Hepatocyte (in vitro differentiated cells): ENCODE measurements at regions not wholly inside any gene's neighbourhood (a gene's known extent, or its start where the extent isn't known, plus 50 kb on each side); places are given as distances from the start of the nearest gene placed in this dataset.

Experiments
- DNase-seq: peaks from one replicate; pipeline ENCODE4 v3.0.0-alpha.2; 2016; ENCODE audit warnings: low spot score
- H2AFZ ChIP-seq: fragments of 200-600 bp; sonication (generic); 2 replicates; pipeline ENCODE4 v1.6.0; 2016; ENCODE audit warnings: antibody characterized with exemption, mild to moderate bottlenecking
- H3K27ac ChIP-seq: fragments of 200-600 bp; sonication (generic); 2 replicates; pipeline ENCODE4 v1.5.1; 2016; ENCODE audit warnings: mild to moderate bottlenecking
- H3K27me3 ChIP-seq: fragments of 200-600 bp; sonication (generic); 2 replicates; pipeline ENCODE4 v1.6.1; 2016
- H3K36me3 ChIP-seq: fragments of 200-600 bp; sonication (generic); replicated peaks from 2 replicates; pipeline ENCODE4 v1.5.1; 2016; ENCODE audit warnings: low read depth; ENCODE audit not compliant: insufficient read depth
- H3K4me1 ChIP-seq: fragments of 200-600 bp; sonication (generic); 2 replicates; pipeline ENCODE4 v1.5.1; 2016; ENCODE audit warnings: mild to moderate bottlenecking, moderate library complexity; ENCODE audit not compliant: insufficient read depth
- H3K4me2 ChIP-seq: fragments of 200-600 bp; sonication (generic); 2 replicates; pipeline ENCODE4 v1.6.0; 2016
- H3K4me3 ChIP-seq: fragments of 200-600 bp; sonication (generic); 2 replicates; pipeline ENCODE4 v1.5.1; 2016; ENCODE audit warnings: mild to moderate bottlenecking
- H3K79me2 ChIP-seq: fragments of 200-600 bp; sonication (generic); 2 replicates; pipeline ENCODE4 v1.6.0; 2017; ENCODE audit warnings: mild to moderate bottlenecking
- H3K9me2 ChIP-seq: fragments of 200-600 bp; sonication (generic); replicated peaks from 2 replicates; pipeline ENCODE4 v1.6.0; 2017; ENCODE audit warnings: mild to moderate bottlenecking; ENCODE audit not compliant: insufficient read depth
- H3K9me3 ChIP-seq: fragments of 200-600 bp; sonication (generic); 2 replicates; pipeline ENCODE4 v1.5.1; 2016; ENCODE audit warnings: low read depth, mild to moderate bottlenecking
- H4K20me1 ChIP-seq: fragments of 200-600 bp; sonication (generic); 2 replicates; pipeline ENCODE4 v1.6.0; 2016; ENCODE audit warnings: mild to moderate bottlenecking; ENCODE audit not compliant: insufficient read depth, poor library complexity, severe bottlenecking
- CTCF ChIP-seq: fragments of 200-600 bp; sonication (generic); IDR thresholded peaks from 2 replicates; pipeline ENCODE4 v1.5.1; 2016; ENCODE audit warnings: antibody characterized with exemption, mild to moderate bottlenecking; ENCODE audit not compliant: poor library complexity
- EZH2 ChIP-seq: fragments of 200-600 bp; sonication (generic); IDR thresholded peaks from 2 replicates; pipeline ENCODE4 v1.6.1; 2016; ENCODE audit warnings: antibody characterized with exemption, mild to moderate bottlenecking, borderline replicate concordance
- EZH2phosphoT487 ChIP-seq: fragments of 200-600 bp; sonication (generic); IDR thresholded peaks from one replicate; pipeline ENCODE4 v1.6.1; 2018; ENCODE audit warnings: antibody characterized with exemption, mild to moderate bottlenecking, low read depth, moderate library complexity; ENCODE audit not compliant: unreplicated experiment, severe bottlenecking
- WGBS: methylation state at CpG from one replicate; pipeline ENCODE4 v1.1.6; 2016; ENCODE audit warnings: low lambda C conversion rate; ENCODE audit errors: missing lambda C conversion rate; 5-methylcytosine and 5-hydroxymethylcytosine counted together

DNA sequence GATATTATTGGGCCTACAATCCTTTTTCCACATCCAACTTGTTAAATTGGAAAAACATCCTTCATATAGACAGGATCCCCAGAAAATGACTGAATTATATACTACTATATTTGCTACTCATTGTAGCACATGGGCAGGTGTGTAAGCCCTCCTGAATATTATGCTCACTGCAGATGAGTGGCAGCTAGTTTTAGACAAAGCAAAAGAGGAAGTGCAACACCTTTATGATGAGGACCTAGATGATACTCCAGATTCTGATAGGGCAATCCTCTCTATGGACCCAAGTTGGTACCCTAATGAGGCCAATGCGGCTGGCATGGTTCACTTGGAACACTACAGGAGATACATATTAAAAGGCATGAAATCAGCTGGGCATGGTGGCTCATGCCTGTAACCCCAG lies 119.1 kb upstream of the PLCL2 start:
- no peaks in the 10 kb centered on the region for H3K79me2 ChIP-seq
- H2AFZ ChIP-seq = no peak overlapping the region
- no peak overlapping the region for H3K4me2 ChIP-seq
- H3K4me1 ChIP-seq = no peaks in the 10 kb centered on the region
- no peak for TF ChIP-seq EZH2phosphoT487
- 100% methylated on average over 1 of the region's 1 CpG for WGBS
- no peaks in the 10 kb centered on the region for H4K20me1 ChIP-seq
- no peak overlapping the region for H3K27ac ChIP-seq
- H3K9me3 ChIP-seq = no peaks in the 10 kb centered on the region
- DNase-seq = no peak
- no peak overlapping the region for H3K4me3 ChIP-seq
- H3K27me3 ChIP-seq = no peaks in the 10 kb centered on the region
- H3K9me2 ChIP-seq = no peaks in the 10 kb centered on the region
- no peaks in the 10 kb centered on the region for H3K36me3 ChIP-seq

GRCh38 chr3:16767006-16767405 lies 117.7 kb upstream of the PLCL2 start:
- Histone ChIP-seq H3K27ac (no peak overlapping the region), H3K9me3 (no peaks in the 10 kb centered on the region), H3K4me2 (no peak overlapping the region), H3K9me2 (no peaks in the 10 kb centered on the region), H3K4me3 (no peak overlapping the region), H3K79me2 (no peaks in the 10 kb centered on the region), H2AFZ (no peak overlapping the region), H3K4me1 (no peaks in the 10 kb centered on the region), H4K20me1 (no peaks in the 10 kb centered on the region), H3K27me3 (no peaks in the 10 kb centered on the region), H3K36me3 (no peaks in the 10 kb centered on the region)
- DNase-seq = no peak
- TF ChIP-seq EZH2 (no peak), EZH2phosphoT487 (no peak), CTCF (no peak)
- WGBS = 65% methylated on average over 3 of the region's 3 CpGs

DNA sequence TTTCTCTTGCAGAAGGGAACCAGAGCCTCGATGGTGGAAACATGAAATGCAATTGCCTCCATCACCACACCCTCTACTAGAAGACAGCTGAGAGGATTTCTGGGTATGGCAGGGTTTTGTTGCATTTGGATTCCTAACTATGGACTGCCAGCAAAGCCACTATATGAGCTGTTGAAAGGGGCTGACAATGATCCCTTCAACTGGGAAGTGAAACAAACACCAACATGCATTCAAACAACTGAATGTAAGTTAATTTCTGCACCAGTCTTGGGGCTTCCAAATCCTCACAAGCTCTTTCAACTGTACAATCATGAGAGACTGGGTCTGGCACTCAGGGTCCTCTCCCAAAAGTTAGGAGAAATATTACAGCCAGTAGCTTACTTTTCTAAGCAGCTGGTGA lies 116.7 kb upstream of the PLCL2 start:
- Histone ChIP-seq H3K27me3 (no peaks in the 10 kb centered on the region), H3K4me2 (no peak overlapping the region), H3K9me2 (no peaks in the 10 kb centered on the region), H3K9me3 (no peaks in the 10 kb centered on the region), H2AFZ (no peak overlapping the region), H4K20me1 (no peaks in the 10 kb centered on the region), H3K4me3 (no peak overlapping the region), H3K36me3 (no peaks in the 10 kb centered on the region), H3K79me2 (no peaks in the 10 kb centered on the region), H3K27ac (no peak overlapping the region), H3K4me1 (no peaks in the 10 kb centered on the region)
- 72% methylated on average over 1 of the region's 1 CpG for WGBS
- no peak for TF ChIP-seq EZH2
- no peak for TF ChIP-seq EZH2phosphoT487
- TF ChIP-seq CTCF = no peak
- no peak for DNase-seq

GRCh38 chr3:16768956-16769355 lies 115.8 kb upstream of the PLCL2 start:
- H3K4me3 ChIP-seq = no peak overlapping the region
- TF ChIP-seq CTCF = no peak
- no peak for TF ChIP-seq EZH2
- TF ChIP-seq EZH2phosphoT487 = no peak
- no peak overlapping the region for H3K27ac ChIP-seq
- no peak for DNase-seq
- no peaks in the 10 kb centered on the region for H3K9me3 ChIP-seq
- H2AFZ ChIP-seq = no peak overlapping the region
- H3K27me3 ChIP-seq = no peaks in the 10 kb centered on the region
- no peaks in the 10 kb centered on the region for H3K9me2 ChIP-seq
- no peaks in the 10 kb centered on the region for H3K4me1 ChIP-seq
- 72% methylated on average over 1 of the region's 1 CpG for WGBS
- no peak overlapping the region for H3K4me2 ChIP-seq
- H4K20me1 ChIP-seq = no peaks in the 10 kb centered on the region
- no peaks in the 10 kb centered on the region for H3K36me3 ChIP-seq
- no peaks in the 10 kb centered on the region for H3K79me2 ChIP-seq
